ENCODE measurements at regions not wholly inside any gene's neighbourhood (a gene's known extent, or its start where the extent isn't known, plus 50 kb on each side); places are given as distances from the start of the nearest gene placed in this dataset.

DNA sequence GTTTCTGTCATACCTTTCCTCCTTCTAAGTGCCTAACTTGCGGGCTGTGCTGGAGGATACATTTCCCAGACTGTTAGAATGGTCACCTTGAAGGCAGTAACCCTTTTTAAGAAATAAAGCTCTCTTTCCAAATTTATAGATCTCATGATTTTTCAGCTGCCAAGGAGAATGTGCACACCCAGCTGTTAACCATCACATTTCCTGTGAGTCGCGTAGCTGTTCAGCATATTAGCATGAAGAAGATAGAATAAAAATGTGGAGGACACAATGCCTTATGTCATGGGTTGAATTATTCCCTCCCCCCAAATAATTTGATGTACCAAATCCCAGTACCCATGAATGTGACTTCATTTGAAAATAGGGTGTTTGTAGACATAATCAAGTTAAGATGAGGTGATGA, 729.4 kb downstream of the MTRR start:
- POLR2A ChIA-PET: no interaction called here
- H3K9me3 ChIP-seq (ENCODE audit: low read length): peaks cover 28% of the 10 kb centered on the region
- no peaks in the 10 kb centered on the region for H3K79me2 ChIP-seq (ENCODE audit: insufficient read depth, low read length)
- TF ChIP-seq ZNF790 (CRISPR knock-in tag; IDR thresholded peaks at IDR 0.05; ENCODE audit: borderline replicate concordance): no peak
- TF ChIP-seq, protein P1, sequence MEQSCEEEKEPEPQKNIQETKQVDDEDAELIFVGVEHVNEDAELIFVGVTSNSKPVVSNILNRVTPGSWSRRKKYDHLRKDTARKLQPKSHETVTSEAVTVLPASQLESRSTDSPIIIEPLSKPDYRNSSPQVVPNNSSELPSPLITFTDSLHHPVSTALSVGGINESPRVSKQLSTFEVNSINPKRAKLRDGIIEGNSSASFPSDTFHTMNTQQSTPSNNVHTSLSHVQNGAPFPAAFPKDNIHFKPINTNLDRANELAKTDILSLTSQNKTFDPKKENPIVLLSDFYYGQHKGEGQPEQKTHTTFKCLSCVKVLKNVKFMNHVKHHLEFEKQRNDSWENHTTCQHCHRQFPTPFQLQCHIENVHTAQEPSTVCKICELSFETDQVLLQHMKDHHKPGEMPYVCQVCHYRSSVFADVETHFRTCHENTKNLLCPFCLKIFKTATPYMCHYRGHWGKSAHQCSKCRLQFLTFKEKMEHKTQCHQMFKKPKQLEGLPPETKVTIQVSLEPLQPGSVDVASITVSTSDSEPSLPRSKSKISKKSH (CRISPR knock-in tag; IDR thresholded peaks at IDR 0.05; ENCODE audit: borderline replicate concordance): no peak
- no peak for TF ChIP-seq MED13 (CRISPR knock-in tag; IDR thresholded peaks at IDR 0.05)
- no peak for TF ChIP-seq ZNF777 (CRISPR knock-in tag; IDR thresholded peaks at IDR 0.05)
- no peak for TF ChIP-seq NCOA1 (CRISPR knock-in tag; IDR thresholded peaks at IDR 0.05)
- H3K4me3 ChIP-seq (replicated peaks in 1 of 3; ENCODE audit: insufficient read depth in 1 of 3, low read depth in 2 of 3, low read length in 3 of 3): no peak overlapping the region
- H2AFZ ChIP-seq (ENCODE audit: low read length): no peak overlapping the region
- CTCF ChIA-PET (ENCODE audit: low intra/inter-chr PET ratio, low total read pairs): no interaction called here
- no peaks in the 10 kb centered on the region for H3K36me3 ChIP-seq (replicated peaks in 1 of 2; ENCODE audit: control insufficient read depth in 1 of 2, insufficient read depth in 2 of 2, low read length in 2 of 2)
- DNase-seq (ENCODE audit: low spot score) (no peak), FAIRE-seq (no peak), ATAC-seq (no peak)
- no peaks in the 10 kb centered on the region for H4K20me1 ChIP-seq (ENCODE audit: insufficient read depth, low read length)
- no peak overlapping the region for H3K27ac ChIP-seq (ENCODE audit: extremely low read length, insufficient read depth, low read length)
- intact Hi-C loops (cut with micrococcal nuclease; ENCODE audit: unreplicated experiment): no loop called here
- no peak overlapping the region for H3K4me2 ChIP-seq (ENCODE audit: low read depth, low read length)
- no peaks in the 10 kb centered on the region for H3K27me3 ChIP-seq (ENCODE audit: control insufficient read depth in 1 of 2, insufficient read depth in 2 of 2, low read length in 2 of 2)
- H3K9ac ChIP-seq (ENCODE audit: insufficient read depth, low read depth, low read length): no peak overlapping the region
- BruUV-seq (replicated peaks): no TSS peak
- 59% methylated on average over 3 of the region's 3 CpGs for WGBS (ENCODE audit: low lambda C conversion rate)
- in situ Hi-C loops (cut with HindIII; ENCODE audit: extremely low pct_ligation_motif_present, low pct_unique_long_range_greater_than_20kb): no loop called here
- H3K4me1 ChIP-seq (ENCODE audit: insufficient read depth, low read length): no peaks in the 10 kb centered on the region

DNA sequence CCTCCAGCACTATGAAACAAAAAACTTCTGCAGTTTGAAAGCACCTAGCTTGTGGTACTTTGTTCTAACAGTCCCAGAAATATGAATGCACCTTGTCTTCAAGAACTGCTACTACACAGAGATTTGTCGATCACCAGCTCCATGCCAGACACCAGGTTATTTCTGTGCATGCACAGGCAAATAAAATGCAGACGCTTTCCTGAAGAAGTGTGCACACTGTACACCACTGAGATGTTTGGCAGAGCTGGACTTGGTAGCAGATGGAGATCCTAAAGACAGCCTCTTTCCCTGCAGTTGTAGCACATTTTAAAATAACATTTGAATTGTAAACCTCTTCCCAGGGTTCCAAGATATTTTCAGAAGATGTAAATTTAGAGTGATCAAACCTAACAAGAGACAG, 730.0 kb downstream of the MTRR start:
- POLR2A ChIA-PET: no interaction called here
- in situ Hi-C loops (cut with HindIII; ENCODE audit: extremely low pct_ligation_motif_present, low pct_unique_long_range_greater_than_20kb): no loop called here
- no peak for FAIRE-seq

More for the DNA sequence above, 730.0 kb downstream of the MTRR start:
- H3K4me3 ChIP-seq (replicated peaks in 1 of 3; ENCODE audit: insufficient read depth in 1 of 3, low read depth in 2 of 3, low read length in 3 of 3): no peak overlapping the region
- H3K4me2 ChIP-seq (ENCODE audit: low read depth, low read length): no peak overlapping the region
- BruUV-seq (replicated peaks): no TSS peak
- H3K4me1 ChIP-seq (ENCODE audit: insufficient read depth, low read length): no peaks in the 10 kb centered on the region
- DNase-seq (ENCODE audit: low spot score) (no peak), ATAC-seq (no peak)
- CTCF ChIA-PET (ENCODE audit: low intra/inter-chr PET ratio, low total read pairs): no interaction called here
- intact Hi-C loops (cut with micrococcal nuclease; ENCODE audit: unreplicated experiment): no loop called here
- no peak overlapping the region for H3K9ac ChIP-seq (ENCODE audit: insufficient read depth, low read depth, low read length)
- no peaks in the 10 kb centered on the region for H3K79me2 ChIP-seq (ENCODE audit: insufficient read depth, low read length)
- no peaks in the 10 kb centered on the region for H3K36me3 ChIP-seq (replicated peaks in 1 of 2; ENCODE audit: control insufficient read depth in 1 of 2, insufficient read depth in 2 of 2, low read length in 2 of 2)
- no peaks in the 10 kb centered on the region for H3K27me3 ChIP-seq (ENCODE audit: control insufficient read depth in 1 of 2, insufficient read depth in 2 of 2, low read length in 2 of 2)
- TF ChIP-seq, protein P2, sequence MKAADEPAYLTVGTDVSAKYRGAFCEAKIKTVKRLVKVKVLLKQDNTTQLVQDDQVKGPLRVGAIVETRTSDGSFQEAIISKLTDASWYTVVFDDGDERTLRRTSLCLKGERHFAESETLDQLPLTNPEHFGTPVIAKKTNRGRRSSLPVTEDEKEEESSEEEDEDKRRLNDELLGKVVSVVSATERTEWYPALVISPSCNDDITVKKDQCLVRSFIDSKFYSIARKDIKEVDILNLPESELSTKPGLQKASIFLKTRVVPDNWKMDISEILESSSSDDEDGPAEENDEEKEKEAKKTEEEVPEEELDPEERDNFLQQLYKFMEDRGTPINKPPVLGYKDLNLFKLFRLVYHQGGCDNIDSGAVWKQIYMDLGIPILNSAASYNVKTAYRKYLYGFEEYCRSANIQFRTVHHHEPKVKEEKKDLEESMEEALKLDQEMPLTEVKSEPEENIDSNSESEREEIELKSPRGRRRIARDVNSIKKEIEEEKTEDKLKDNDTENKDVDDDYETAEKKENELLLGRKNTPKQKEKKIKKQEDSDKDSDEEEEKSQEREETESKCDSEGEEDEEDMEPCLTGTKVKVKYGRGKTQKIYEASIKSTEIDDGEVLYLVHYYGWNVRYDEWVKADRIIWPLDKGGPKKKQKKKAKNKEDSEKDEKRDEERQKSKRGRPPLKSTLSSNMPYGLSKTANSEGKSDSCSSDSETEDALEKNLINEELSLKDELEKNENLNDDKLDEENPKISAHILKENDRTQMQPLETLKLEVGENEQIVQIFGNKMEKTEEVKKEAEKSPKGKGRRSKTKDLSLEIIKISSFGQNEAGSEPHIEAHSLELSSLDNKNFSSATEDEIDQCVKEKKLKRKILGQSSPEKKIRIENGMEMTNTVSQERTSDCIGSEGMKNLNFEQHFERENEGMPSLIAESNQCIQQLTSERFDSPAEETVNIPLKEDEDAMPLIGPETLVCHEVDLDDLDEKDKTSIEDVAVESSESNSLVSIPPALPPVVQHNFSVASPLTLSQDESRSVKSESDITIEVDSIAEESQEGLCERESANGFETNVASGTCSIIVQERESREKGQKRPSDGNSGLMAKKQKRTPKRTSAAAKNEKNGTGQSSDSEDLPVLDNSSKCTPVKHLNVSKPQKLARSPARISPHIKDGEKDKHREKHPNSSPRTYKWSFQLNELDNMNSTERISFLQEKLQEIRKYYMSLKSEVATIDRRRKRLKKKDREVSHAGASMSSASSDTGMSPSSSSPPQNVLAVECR (CRISPR knock-in tag; IDR thresholded peaks at IDR 0.05; ENCODE audit: borderline replicate concordance): no peak
- TF ChIP-seq GTF3A (CRISPR knock-in tag; conservative IDR thresholded peaks at IDR 0.05) (no peak), ZEB1 (IDR thresholded peaks at IDR 0.05; ENCODE audit: insufficient replicate concordance, low read depth) (no peak), TBP (CRISPR knock-in tag; IDR thresholded peaks at IDR 0.05) (no peak), MED13 (CRISPR knock-in tag; IDR thresholded peaks at IDR 0.05) (no peak), NKX3-1 (CRISPR knock-in tag; IDR thresholded peaks at IDR 0.05) (no peak)
- TF ChIP-seq, protein P3, sequence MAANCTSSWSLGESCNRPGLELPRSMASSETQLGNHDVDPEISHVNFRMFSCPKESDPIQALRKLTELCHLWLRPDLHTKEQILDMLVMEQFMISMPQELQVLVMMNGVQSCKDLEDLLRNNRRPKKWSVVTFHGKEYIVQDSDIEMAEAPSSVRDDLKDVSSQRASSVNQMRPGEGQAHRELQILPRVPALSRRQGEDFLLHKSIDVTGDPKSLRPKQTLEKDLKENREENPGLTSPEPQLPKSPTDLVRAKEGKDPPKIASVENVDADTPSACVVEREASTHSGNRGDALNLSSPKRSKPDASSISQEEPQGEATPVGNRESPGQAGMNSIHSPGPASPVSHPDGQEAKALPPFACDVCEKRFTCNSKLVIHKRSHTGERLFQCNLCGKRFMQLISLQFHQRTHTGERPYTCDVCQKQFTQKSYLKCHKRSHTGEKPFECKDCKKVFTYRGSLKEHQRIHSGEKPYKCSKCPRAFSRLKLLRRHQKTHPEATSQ (CRISPR knock-in tag; IDR thresholded peaks at IDR 0.05; ENCODE audit: borderline replicate concordance): no peak
- H4K20me1 ChIP-seq (ENCODE audit: insufficient read depth, low read length): no peaks in the 10 kb centered on the region
- 0% methylated on average over 2 of the region's 2 CpGs for WGBS (ENCODE audit: low lambda C conversion rate)
- H3K27ac ChIP-seq (ENCODE audit: extremely low read length, insufficient read depth, low read length): no peak overlapping the region
- peaks cover 21% of the 10 kb centered on the region for H3K9me3 ChIP-seq (ENCODE audit: low read length)
- no peak overlapping the region for H2AFZ ChIP-seq (ENCODE audit: low read length)
